ENCODE measurements at regions not wholly inside any gene's neighbourhood (a gene's known extent, or its start where the extent isn't known, plus 50 kb on each side); places are given as distances from the start of the nearest gene placed in this dataset.

DNA sequence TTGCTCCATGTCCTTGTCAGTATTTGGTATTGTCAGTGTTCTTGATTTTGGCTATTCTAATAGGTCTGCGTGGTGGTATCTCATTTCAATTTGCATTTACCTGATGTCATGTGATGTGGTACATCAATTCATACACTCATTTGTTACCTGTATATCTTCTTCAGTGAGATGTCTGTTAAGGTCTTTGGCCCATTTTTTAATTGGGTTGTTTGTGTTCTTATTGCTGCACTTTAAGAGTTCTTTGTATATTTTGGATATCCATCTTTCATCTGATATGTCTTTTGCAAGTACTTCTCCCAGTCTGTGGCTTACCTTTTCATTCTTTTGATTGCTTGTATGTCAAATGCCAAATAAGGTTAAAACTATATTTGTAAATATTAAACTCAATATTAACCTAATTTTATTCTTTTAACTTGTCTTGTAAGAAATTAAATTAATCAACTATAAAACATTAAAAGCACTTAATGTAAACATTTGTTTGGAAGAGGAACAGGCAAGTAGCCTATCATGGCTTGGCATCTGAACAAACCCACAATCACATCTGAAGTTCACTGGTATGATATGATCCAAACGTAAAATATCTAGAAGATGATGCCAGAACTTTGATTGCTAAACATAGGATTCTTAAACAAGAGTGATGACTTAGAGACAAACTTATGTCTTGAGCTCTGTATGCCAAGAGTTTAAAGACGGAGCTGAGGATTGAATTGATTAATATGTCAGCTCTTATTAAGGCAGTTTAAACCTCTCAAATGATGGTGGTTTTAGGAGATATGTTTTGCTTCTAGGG, 587.3 kb downstream of the ANXA1 start:
- no peak for DNase-seq (ENCODE audit: low read depth in 4 of 4, low spot score in 2 of 4)

DNA sequence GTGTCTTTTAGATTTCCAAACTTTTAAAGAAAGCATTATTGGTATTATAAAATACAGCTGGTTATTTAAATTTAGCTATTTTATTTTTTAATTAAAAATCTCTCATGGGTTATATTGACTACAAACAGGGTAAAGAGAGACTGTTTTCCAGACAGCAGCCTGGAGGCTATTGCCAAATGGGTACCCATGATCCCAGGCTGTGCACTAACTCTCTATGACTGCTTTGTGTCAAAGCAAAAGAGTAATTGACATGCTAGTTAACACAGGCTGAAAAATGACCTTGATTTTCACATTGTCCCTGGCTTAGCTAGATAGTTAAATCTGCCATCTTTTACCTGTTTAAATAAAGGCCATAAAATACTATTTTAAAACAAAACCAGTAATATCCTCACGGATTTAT, 589.7 kb downstream of the ANXA1 start:
- DNase-seq (ENCODE audit: low read depth in 4 of 4, low spot score in 2 of 4): no peak

DNA sequence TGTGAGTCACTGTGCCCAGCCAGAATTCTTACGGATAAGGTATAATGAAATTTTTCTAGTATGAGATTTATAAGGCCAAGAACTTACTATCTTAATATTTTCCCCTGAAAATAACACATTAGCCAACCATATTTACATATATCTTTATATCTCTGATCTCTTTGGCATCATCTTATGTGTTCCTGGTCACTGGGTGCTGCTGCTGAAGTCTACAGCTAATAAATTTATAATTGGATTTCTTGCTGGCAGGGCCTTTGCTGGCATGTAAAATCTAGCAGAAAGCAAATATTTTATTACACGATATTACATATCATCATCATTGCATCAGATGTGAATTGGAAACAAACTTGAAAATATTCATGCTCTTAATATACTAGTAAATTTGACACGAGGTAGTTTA, 590.7 kb downstream of the ANXA1 start:
- DNase-seq (ENCODE audit: low read depth in 4 of 4, low spot score in 2 of 4): no peak

DNA sequence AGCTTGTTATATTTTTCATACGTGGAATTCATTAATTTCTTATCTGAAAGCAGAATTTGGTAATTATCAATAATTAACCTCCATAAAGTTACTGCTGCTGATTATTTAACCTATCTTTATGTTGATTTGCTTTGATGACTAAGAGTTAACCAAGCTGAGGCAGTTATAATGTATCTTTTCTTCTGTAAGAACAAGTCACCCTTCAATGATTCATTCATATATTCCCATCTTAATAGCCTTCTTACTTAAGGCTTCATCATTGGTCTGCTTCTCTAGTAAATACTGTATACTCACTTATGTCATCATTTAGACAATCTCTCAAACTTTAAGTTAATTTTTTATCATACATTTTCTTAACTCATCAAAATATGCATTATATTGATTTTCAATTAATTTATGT, 592.2 kb downstream of the ANXA1 start:
- DNase-seq (ENCODE audit: low read depth in 4 of 4, low spot score in 2 of 4): no peak

DNA sequence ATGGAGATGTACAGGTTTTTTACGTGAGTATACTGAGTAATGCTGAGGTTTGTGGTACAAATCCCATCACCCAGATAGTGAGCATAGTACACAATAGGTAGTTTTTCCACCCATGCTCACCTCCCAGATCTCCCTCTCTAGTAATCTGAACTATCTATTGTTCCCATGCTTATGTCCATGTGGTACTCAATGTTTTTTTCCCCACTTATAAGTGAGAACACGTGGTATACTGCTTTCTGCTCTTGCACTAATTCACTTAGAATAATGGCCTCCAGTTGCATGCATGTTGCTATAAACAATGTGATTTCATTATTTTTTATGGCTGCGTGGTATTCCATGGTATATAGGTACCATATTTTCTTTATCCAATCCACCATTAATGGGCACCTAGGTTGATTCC, 593.9 kb downstream of the ANXA1 start:
- no peak for DNase-seq (ENCODE audit: low read depth in 4 of 4, low spot score in 2 of 4)

DNA sequence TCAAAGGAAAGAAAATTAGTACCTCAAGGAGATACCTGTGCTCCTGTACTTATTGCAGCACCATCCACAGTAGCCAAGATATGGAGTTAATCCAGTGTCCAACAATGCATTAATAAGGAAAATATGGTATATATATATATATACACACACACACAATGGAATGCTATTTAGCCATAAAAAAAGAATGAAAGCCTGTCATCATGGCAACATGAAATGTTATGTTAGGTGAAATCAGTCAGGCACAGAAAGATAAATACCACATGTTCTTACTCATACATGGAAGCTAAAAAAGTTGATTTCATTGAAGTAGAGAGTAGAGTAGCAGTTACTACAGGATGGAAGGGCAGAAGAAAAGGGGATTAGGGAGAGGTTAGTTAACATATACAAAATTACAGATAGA, 601.5 kb downstream of the ANXA1 start:
- DNase-seq (ENCODE audit: low read depth in 4 of 4, low spot score in 2 of 4): no peak

DNA sequence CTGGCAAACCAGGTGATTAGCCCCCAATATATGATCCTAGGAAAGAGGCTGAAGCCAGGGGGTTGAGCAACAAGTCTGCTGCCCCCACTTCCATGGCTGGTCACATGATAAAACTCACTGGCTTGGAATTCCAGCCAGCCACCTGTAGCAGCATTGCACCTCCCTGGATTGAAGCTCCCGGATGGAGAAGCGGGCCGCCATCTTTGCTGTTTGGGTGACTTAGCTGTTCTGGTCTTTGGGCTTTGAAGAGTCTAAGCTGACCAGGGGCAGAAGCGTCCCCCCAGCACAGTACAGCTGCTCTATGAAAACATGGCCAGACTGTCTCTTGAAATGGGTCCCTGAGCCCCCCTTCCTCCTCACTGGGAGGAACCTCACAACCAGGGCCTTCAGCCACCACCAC, 610.2 kb downstream of the ANXA1 start:
- DNase-seq (ENCODE audit: low read depth in 4 of 4, low spot score in 2 of 4): no peak

DNA sequence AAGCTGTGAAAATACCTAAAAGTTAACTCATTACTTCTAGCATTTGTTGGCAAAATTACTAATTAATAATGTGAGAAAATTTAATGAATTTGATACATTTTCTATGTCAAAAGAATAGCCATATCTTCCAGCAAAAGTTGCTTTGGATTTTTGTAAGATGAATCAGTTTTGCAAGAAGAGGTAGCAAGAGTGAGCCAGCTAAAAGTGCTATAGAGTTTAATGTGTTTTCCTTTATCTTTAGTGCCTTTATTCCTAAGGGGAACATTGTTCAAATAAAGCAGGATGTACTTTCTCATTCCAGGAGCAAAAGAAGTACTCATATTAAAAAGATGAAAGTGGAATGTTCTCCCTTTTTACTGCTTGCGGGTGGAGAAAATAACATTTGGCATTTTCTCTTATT, 622.2 kb downstream of the ANXA1 start:
- no peak for DNase-seq (ENCODE audit: low read depth in 4 of 4, low spot score in 2 of 4)

DNA sequence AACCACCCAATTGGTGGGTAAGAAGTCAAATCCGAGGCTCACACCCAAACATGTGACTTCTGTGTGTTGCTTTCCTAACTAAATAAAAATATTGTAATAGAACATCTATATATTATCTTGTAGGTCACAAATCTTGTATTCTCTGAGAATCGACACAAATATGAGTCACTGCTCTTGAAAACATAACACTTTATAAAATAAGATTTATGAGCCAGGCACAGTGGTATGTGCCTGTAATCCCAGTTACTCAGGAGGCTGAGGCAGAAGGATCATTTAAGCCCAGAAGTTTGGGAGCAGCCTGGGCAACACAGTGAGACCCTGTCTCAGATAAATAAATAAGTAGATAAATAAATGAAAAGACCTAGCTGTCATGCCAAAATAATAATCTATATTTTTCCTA, 624.1 kb downstream of the ANXA1 start:
- no peak for DNase-seq (ENCODE audit: low read depth in 4 of 4, low spot score in 2 of 4)

DNA sequence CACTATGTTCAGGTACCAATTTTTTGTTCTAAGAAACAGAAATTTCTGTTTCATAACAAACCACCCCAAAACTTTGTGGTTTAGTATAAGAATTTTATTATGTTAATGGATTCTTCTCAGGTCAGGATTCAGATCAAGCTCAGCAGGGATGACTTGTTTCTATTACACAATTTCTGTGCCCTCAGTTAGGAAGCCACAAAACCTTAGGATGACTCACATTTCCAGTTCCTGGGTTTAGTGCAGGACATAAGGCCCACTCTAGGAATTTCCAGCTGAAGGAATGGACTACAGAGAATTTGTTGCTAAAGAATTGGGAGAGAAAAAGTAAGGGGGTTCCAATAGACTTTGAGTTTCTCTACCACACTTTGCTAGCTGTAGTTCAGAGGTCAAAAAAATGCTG, 629.3 kb downstream of the ANXA1 start:
- no peak for DNase-seq (ENCODE audit: low read depth in 4 of 4, low spot score in 2 of 4)

DNA sequence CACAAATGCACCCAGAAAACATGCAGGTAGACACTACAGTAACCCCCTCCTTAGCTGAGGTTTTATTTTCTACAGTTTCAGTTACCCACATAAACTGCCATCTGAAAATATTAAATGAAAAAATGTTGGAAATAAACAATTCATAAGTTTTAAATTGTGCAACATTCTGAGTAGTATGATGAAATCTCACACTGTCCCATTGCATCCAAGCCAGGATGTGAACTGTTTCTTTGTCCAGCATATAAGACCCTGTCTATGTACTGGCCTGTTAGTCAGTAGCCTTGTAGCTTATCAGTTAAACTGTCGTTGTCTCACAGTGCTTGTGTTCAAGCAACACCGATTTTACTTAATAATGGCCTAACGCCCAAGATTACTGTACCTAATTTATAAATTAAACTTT, 630.5 kb downstream of the ANXA1 start:
- DNase-seq (ENCODE audit: low read depth in 4 of 4, low spot score in 2 of 4): no peak

DNA sequence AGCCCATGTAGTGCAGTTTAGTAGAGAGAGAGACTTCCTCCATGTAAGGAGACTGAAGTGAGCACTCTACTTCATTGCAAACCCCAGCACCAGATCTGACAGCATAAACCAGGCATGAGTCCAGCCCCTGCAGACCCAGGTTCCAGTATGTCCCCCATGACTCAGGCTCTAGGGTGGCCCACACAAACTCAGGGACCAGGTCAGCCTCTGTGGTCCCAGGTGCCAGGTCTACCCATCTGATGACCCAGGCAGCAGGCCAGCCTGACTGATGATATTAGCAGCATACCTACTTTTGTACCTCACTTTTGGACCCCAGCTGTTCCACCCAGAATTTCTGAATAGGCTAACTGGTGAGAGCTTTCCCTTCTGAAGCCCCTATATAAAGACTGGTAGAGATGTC, 647.8 kb downstream of the ANXA1 start:
- no peak for DNase-seq (ENCODE audit: low read depth in 4 of 4, low spot score in 2 of 4)

DNA sequence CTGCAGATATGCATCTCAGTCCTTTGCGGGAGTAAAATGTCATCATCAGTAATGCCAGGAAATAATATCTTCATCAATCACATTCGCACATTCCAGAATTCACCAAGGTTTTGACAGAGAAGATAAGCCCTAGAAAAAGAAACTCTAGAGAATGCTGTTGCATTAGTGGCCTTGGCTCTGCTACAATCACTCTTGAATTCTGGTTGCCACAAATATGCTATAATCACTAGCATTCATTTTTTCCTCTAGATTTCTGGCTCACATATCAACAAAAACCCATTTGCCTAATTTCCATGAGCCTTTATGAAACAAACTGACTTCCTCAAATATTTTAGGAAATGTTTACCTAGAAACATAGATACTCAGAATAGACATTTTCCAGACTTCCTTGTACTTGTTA, 653.4 kb downstream of the ANXA1 start:
- no peak for DNase-seq (ENCODE audit: low read depth in 4 of 4, low spot score in 2 of 4)

DNA sequence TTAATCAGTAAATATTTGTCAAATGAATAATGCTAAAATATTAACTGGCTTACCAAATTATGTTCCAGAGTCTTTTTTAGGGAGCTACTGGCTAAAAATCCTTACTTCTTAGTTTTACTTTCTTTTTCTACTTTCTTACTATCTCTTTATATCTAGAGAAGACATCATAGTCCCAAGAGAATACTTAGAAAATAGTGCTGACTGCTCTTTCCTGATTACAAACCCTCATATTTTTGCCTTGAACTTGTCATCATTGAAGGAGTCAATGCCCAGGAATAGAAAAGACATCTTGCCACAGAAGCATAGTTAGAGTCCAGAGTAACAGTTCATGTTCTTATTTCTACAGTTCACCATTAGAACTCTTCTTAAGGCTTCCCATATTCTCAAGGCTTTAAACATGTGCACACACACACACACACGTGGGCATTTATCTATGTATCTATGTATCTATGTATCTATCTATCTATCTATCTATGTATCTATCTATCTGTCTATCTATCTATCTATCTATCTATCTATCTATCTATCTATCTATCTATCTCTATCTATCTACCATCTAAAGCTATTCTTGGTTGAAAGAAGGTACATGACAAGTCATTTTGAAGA, 654.3 kb downstream of the ANXA1 start:
- no peak for DNase-seq (ENCODE audit: low read depth in 4 of 4, low spot score in 2 of 4)

DNA sequence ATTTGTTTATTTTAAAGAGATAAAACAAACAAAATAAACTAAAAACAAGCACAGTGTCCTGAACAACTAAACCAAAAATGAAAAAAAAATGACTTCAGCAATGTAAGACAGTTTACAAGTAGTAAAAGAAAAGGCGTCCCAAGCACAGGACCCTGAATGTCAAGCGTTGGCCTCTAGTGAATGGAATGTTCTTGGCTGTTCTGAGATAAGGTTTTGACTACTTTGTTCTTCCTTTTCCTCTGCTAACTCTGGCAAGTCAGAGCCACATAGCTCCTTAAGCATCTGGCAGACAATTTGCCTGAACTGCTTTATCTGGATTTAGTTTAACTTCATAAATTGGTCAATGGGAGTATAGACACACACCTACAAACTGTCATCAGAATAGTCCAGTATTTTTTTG, 655.2 kb downstream of the ANXA1 start:
- no peak for DNase-seq (ENCODE audit: low read depth in 4 of 4, low spot score in 2 of 4)

DNA sequence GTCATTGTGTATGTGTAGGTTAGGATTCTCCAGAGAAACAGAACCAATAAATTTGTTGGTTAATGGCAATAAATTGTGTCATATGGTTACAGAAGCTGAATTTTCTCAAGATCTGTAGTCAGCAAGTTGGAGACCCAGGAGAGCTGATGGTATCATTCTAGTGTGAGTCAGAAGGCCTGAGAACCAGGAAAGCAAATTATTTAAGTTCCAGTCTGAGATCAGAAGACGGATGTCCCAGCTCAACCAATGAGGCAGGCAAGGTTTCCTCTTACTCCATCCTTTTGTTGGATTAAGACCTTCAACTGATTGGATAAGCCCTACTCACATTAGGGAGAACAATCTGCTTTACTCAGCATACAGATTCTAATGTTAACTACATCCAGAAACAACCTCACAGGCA, 656.3 kb downstream of the ANXA1 start:
- DNase-seq (ENCODE audit: low read depth in 4 of 4, low spot score in 2 of 4): no peak

DNA sequence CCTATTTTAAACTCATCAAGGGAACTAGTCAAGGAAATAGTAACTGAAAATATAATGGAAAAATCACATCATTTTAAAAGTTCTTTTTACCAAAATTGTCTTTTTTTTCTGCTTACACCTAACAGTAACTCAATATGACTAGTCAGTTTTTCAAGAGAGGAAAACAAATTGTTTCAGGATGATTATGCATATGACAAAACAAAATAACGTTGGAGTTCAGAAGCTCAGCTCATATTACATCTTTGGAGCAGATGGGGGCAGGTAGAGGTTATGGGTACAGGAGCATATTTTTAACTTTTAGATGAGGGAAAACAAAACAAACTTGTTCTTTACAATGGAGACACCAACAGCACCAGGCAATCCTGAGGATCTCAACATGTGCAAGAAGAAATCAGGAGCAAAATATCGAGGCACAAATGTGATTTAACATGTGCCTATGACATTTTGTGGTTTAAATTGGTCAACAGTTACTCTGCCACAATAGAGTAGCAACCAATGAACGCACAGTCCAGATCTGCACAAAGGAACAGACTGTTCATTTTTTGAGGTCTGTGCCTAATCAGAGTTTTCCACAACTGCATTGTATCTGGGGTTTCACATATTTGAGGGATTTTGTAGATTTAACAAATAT, 659.0 kb downstream of the ANXA1 start:
- DNase-seq (ENCODE audit: low read depth in 4 of 4, low spot score in 2 of 4): no peak

DNA sequence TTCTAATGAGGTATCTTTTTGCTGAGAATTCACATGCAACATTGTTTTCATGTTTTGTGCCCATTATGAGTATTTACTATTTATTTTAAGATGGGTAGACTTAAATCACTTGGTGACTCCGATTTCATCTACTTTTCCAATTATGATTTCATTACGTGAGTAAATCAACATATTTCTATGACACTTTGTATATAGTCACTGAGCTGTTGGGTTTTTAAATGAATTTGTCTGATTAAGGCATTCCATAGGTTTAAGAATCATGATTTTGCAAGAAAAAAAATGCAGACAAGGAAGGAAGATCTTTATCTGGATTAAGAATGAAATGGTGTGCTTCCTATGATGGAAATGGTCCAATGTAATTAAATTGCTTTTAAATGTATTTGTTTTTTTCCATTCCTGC, 661.9 kb downstream of the ANXA1 start:
- DNase-seq (ENCODE audit: low read depth in 4 of 4, low spot score in 2 of 4): no peak

DNA sequence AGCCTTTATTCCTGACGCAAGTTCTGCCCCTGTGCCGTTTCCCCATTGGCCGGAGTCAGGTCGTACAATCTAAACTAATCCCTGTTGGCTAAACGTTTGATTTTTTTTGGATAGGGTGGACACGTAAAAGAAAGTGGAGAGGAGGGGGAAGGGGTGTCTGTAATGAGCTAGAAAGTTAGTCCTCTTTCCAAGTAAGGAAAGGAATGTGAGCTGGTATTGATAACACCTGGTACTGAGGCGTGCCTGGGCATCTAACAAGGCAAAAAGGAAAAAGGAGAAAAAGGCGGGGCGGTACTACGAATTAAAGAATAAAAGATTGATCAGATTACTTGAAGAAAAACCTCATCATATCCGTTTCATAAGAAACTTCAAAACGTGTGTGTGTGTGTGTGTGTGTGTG, 665.2 kb downstream of the ANXA1 start:
- DNase-seq (ENCODE audit: low read depth in 4 of 4, low spot score in 2 of 4): no peak

DNA sequence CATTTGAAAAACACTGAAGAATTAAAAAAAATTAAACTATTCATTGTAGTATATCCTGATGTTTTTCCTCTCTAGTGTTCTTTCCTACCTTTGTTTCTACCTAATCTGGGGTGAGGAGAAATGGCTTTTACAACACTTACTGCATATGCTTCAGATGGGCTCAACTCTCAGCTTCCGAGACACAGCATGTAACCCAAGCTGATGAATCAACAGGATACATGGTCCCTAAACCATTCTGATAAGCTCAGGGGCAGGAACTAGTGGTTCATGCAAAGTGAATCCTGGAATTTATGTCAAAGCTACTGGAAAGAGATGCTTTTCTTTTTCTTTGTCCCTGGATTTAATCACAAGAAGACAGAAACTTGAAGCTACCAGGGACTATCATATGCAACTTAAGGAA, 672.5 kb upstream of the RORB start:
- DNase-seq (ENCODE audit: low read depth in 4 of 4, low spot score in 2 of 4): peak in 1 of 4 donors; percentile 0

DNA sequence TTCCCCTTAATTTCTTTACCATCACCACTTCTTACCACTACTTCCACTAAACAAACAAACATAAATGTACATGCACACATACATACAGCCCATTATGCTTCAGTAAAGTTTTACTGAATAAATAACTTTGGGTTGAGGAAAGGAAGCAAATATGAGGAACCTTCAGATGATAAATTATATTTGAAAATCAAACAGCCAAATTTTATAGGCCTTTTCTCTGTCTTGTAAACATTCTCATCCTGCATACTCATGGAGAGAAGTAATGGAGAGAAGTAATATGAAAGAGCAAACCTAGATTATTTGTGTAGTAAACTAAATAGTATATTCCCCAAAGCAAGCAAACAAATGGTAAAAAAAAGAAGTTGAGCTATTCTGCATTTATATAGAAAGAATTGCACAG, 658.3 kb upstream of the RORB start:
- no peak for DNase-seq (ENCODE audit: low read depth in 4 of 4, low spot score in 2 of 4)

DNA sequence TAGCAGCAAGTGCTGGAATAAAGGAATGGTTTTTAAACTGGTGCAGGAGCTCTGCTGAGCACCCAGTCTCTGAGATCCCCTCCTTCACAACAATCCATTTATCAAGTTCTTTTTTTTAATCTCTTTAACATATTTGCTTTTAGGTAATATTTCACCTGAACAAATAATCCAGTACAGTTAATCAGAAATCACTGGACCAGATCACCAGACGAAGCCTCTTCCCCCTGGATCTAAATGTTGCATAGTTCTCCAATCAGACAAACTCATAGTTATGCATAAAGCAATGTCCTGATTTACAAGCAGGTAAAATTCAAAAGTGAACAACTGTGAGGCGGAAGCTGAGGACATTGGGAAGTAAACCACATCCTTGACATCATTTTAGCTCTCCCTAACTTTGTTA, 657.7 kb upstream of the RORB start:
- no peak for DNase-seq (ENCODE audit: low read depth in 4 of 4, low spot score in 2 of 4)
